ENCODE measurements at regions not wholly inside any gene's neighbourhood (a gene's known extent, or its start where the extent isn't known, plus 50 kb on each side); places are given as distances from the start of the nearest gene placed in this dataset.

DNA sequence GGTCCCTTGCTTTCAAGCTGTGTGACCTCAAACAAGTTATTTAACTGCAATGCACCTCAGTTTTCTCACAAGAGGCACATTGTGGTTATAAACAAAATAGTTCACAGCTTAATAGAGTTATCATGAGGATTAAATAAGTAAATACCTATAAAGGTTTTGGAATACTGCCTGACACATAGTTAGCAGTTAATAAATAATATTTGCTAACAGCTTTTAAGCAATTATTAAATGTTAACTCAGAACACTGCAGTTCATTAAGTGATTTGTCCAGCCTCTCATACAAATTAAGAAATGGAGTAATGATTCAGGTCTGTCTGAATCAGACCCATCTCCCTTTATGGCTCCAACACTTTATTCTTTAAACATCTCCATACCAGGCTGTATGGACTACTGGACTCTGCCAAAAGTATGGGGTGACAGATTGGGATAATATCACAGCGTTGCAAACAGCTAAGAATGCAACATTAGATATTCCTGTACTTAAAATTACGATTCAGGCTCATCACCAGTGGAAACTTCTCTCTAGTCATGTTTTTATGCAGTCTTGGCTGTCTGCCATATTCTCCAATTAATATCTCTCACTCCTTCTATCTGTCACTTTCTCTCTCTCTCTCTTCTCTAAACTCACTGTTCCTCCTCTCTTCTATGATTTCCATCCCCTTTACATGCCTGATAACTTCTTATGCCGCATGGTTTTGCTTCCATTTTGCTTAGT is 370.6 kb upstream of the UBE2E3 start:
- DNase-seq (no peak), ATAC-seq (no peak)
- H3K27me3 ChIP-seq, result no peaks in the 10 kb centered on the region
- intact Hi-C loops (cut with DNase I), result no loop called here
- H3K9me3 ChIP-seq, result no peaks in the 10 kb centered on the region
- no peak for TF ChIP-seq POLR2A (IDR thresholded peaks at IDR 0.05)
- TF ChIP-seq, protein P1, sequence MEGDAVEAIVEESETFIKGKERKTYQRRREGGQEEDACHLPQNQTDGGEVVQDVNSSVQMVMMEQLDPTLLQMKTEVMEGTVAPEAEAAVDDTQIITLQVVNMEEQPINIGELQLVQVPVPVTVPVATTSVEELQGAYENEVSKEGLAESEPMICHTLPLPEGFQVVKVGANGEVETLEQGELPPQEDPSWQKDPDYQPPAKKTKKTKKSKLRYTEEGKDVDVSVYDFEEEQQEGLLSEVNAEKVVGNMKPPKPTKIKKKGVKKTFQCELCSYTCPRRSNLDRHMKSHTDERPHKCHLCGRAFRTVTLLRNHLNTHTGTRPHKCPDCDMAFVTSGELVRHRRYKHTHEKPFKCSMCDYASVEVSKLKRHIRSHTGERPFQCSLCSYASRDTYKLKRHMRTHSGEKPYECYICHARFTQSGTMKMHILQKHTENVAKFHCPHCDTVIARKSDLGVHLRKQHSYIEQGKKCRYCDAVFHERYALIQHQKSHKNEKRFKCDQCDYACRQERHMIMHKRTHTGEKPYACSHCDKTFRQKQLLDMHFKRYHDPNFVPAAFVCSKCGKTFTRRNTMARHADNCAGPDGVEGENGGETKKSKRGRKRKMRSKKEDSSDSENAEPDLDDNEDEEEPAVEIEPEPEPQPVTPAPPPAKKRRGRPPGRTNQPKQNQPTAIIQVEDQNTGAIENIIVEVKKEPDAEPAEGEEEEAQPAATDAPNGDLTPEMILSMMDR (IDR thresholded peaks at IDR 0.05), result no peak
- H3K36me3 ChIP-seq, result no peaks in the 10 kb centered on the region
- 67% methylated on average over 3 of the region's 3 CpGs for WGBS (ENCODE audit: insufficient coverage, low coverage, low lambda C conversion rate, missing lambda C conversion rate)
- H3K4me1 ChIP-seq, result no peaks in the 10 kb centered on the region
- no peak overlapping the region for H3K4me3 ChIP-seq
- H3K27ac ChIP-seq, result no peak overlapping the region

DNA sequence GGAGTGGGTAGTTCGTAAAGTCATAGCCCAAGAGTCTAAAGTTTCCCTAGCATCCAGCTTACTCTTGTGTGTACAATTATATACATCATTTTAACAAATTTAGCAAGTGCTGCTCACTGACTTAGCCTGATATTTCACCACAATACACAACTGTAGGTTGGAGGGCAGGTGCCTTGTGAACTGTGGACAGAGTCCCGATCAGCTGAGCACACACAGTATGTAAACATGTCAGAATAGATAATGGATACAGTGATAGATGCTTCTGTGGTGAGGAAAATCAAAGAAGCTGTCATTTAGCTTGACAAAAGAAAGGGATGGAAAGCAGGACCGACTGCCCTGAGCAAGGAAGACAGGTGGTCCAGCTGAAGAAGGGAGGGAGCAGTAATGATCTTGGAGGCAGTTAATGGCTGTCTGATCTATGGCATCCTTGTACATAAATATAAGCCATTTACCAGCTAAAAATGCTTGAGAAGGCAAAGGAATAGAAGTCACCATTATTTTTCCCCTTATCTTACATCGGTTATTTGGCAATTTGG is 372.8 kb upstream of the UBE2E3 start:
- DNase-seq, result no peak
- no peaks in the 10 kb centered on the region for H3K36me3 ChIP-seq
- H3K27me3 ChIP-seq, result no peaks in the 10 kb centered on the region
- intact Hi-C loops (cut with DNase I), result no loop called here
- 43% methylated on average over 4 of the region's 4 CpGs for WGBS (ENCODE audit: insufficient coverage, low coverage, low lambda C conversion rate, missing lambda C conversion rate)
- no peaks in the 10 kb centered on the region for H3K4me1 ChIP-seq
- ATAC-seq, result peak in 3 of 4 donors; percentile 54 to 83 (median 77)
- no peaks in the 10 kb centered on the region for H3K9me3 ChIP-seq
- H3K27ac ChIP-seq, result no peak overlapping the region
- no peak overlapping the region for H3K4me3 ChIP-seq
- TF ChIP-seq POLR2A (IDR thresholded peaks at IDR 0.05), result no peak
- TF ChIP-seq, protein P1 (IDR thresholded peaks at IDR 0.05), result no peak

DNA sequence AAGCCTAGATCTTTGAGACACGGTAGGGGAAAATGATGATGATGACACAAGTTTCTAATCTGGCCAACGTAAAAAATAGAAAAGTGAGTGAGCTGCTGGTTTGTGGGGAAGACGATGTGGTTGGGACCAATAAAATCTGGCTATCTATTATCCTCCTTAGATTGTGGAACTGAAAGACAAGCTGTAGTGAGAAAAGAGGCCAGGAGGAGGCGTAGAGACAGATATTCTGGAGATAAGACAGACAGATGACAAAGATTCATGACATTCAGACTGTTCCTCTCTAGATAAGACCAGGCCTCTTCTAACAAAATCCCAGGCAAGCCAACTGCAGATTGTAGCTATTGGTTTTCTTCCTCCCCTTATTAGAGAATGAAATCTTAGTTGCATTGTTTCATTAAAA is 376.3 kb upstream of the UBE2E3 start:
- ATAC-seq, result peak in 2 of 4 donors; percentile 33 to 45
- H3K27me3 ChIP-seq, result no peaks in the 10 kb centered on the region

DNA sequence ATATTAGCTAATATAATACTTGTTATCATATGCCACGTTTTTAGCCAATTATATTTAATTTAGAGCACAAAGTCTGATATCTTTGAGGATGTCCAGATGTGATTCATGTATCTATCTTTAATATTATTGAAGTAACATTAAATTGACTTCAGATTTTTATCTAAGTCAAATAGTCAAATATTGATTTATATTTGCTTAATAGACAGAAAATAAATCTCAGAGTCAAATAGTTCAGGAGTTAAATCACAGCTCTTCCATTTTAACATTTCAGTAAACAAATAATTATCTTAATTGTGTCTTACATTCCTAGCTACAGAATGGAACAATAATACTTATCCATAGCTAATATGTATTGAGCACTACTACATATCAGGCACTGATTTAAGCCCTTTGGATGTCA is 379.4 kb upstream of the UBE2E3 start:
- Histone ChIP-seq H3K36me3 (no peaks in the 10 kb centered on the region), H3K9me3 (no peaks in the 10 kb centered on the region), H3K27me3 (no peaks in the 10 kb centered on the region), H3K4me1 (no peaks in the 10 kb centered on the region), H3K27ac (no peak overlapping the region), H3K4me3 (no peak overlapping the region)
- intact Hi-C loops (cut with DNase I), result no loop called here
- ATAC-seq (no peak), DNase-seq (no peak)
- WGBS (ENCODE audit: insufficient coverage, low coverage, low lambda C conversion rate, missing lambda C conversion rate), result 38% methylated on average over 1 of the region's 1 CpG
- TF ChIP-seq POLR2A (IDR thresholded peaks at IDR 0.05), result no peak

More for the DNA sequence above, 376.3 kb upstream of the UBE2E3 start:
- H3K9me3 ChIP-seq, result no peaks in the 10 kb centered on the region
- no peak overlapping the region for H3K27ac ChIP-seq
- intact Hi-C loops (cut with DNase I), result no loop called here
- 39% methylated on average over 4 of the region's 4 CpGs for WGBS (ENCODE audit: insufficient coverage, low coverage, low lambda C conversion rate, missing lambda C conversion rate)
- TF ChIP-seq POLR2A (IDR thresholded peaks at IDR 0.05), result no peak
- TF ChIP-seq, protein P1 (IDR thresholded peaks at IDR 0.05), result peak in 3 of 4 donors; percentile 17 to 20 (median 18)
- H3K36me3 ChIP-seq, result no peaks in the 10 kb centered on the region
- H3K4me3 ChIP-seq, result no peak overlapping the region
- H3K4me1 ChIP-seq, result no peaks in the 10 kb centered on the region
- no peak for DNase-seq

DNA sequence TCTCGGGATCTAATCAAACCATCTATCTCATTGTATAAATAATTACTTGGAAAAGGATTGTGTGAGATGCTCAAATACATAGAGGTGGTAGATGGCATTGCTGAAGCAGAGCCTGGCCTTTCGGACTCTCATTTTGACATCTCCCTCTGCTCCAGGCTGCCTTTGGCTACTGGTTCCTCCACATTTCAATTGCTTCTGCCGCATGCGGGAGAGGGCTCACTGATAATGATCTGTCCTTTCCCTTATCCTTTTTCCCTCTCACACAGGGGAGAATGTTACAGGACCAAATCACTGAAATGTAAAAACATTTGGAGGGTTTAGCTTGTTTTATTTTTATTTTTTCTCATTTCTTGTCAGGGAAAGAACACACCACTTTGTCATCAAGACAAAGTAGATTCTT is 380.6 kb upstream of the UBE2E3 start:
- TF ChIP-seq POLR2A (IDR thresholded peaks at IDR 0.05), result no peak
- TF ChIP-seq, protein P1 (IDR thresholded peaks at IDR 0.05), result no peak
- H3K4me1 ChIP-seq, result no peaks in the 10 kb centered on the region
- H3K36me3 ChIP-seq, result no peaks in the 10 kb centered on the region
- no peak for ATAC-seq
- WGBS (ENCODE audit: insufficient coverage, low coverage, low lambda C conversion rate, missing lambda C conversion rate), result 74% methylated on average over 3 of the region's 4 CpGs
- no peaks in the 10 kb centered on the region for H3K27me3 ChIP-seq
- H3K4me3 ChIP-seq, result no peak overlapping the region
- intact Hi-C loops (cut with DNase I), result no loop called here
- H3K9me3 ChIP-seq, result no peaks in the 10 kb centered on the region
- no peak for DNase-seq
- no peak overlapping the region for H3K27ac ChIP-seq

All from right lobe of liver (tissue), 6 donors.